G401 (cell line): ENCODE measurements at regions not wholly inside any gene's neighbourhood (a gene's known extent, or its start where the extent isn't known, plus 50 kb on each side); places are given as distances from the start of the nearest gene placed in this dataset.
"Not testable (repeated sequence)": the region's sequence is repeated elsewhere in the genome, so short reads cannot be mapped to it uniquely, and the experiment has no call there.

Experiments
- DNase-seq: peaks from one replicate; pipeline ENCODE4 v3.0.0-alpha.2; 2015; ENCODE audit warnings: low spot score
- in situ Hi-C: cut with HindIII; loops from 2 replicates; pipeline ENCODE4 v1.10.0; 2016; ENCODE audit warnings: low sequenced_read_pairs, mixed read lengths

DNA sequence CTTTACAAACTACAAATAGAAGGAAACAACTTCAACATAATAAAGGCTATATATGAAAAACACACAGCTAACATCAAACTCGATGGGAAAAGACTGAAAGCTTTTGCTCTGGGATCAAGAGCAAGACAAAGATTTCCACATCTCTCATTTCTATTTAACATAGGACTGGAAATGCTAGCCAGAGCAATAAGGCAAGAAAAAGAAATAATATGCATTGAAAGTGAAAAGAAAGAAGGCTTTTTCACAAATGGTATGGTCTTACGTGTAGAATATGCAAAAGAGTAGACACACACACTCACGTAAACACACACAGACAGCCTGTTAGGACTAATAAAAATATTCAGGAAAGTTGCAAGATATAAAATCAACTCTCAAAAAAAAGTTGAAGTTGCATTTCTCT lies 660.5 kb upstream of the PCDH10 start:
- in situ Hi-C loops: no loop called here
- DNase-seq: no peak

DNA sequence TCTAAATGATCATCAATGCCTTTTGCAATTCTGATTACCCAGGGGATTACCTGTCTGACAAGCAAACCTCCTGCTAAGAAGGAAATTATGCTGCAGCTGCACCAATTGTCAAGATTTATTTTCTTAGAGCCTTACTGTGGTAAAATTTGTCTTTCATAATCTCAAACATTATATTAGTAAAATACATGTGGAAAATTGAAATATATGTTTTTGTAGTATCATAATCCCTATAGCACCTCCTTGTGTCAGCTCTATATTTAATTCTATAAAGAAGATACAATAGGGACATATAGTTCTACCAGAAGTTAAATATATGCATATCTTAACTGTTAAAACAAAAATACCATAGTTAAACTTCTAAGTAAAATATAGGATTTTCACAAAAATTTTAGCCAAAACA lies 655.6 kb upstream of the PCDH10 start:
- DNase-seq: no peak
- in situ Hi-C loops: no loop called here

DNA sequence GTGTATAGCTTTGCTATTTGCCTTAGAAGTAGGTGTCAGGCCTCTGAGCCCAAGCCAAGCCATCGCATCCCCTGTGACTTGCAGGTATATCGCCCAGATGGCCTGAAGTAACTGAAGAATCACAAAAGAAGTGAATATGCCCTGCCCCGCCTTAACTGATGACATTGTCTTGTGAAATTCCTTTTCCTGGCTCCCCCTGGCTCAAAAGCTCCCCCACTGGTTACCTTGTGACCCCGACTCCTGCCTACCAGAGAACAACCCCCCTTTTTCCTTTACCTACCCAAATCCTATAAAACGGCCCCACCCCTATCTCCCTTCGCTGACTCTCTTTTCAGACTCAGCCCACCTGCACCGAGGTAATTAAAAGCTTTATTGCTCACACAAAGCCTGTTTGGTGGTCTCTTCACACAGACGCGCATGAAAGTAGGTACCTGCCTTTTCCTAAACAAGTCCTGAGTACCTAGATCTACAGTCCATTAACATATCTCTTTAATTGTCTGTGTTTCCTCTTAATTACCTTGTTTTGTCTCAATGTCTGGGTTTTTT lies 653.8 kb upstream of the PCDH10 start:
- in situ Hi-C loops, DNase-seq: not testable (repeated sequence)

DNA sequence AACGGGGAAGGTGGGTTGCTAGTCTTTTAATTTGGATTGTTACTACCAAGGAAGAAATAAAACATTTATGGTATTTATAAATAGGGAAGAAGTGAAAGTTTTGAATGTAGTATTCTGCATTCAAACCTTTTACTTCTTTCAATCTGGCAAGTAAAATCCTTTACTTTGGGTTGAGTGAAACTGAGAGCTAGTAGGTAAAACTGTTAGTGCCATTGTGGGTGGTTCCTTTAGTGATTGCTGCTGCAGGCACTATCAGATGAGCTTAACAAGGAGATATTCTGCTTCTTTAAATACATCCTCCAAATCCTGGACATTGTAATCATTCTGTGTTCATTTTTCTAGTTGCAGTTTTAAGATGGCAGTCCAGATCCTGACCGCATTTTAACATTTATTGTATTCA lies 650.9 kb upstream of the PCDH10 start:
- in situ Hi-C loops: no loop called here
- DNase-seq: no peak

DNA sequence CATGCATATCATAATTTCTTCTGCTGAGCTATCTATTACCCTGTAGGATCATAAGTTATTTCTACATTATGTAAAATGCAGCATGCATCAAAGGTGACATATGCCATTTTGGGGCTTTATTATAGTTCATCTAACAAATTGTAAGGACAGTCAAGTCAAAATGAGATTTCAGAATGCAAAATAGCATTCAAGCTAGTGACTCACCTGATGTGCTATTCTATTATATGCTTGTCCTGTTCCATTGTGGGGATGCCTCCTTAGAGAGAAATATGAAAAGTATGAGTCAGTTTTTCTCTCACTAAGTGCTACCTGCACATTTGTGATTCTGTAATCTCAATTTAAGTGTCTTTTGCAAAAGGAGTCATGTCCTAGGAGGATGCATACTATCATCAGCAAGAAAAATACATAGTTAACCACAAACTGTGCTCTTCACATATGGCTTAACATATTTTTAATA lies 647.0 kb upstream of the PCDH10 start:
- no peak for DNase-seq
- in situ Hi-C loops: no loop called here

DNA sequence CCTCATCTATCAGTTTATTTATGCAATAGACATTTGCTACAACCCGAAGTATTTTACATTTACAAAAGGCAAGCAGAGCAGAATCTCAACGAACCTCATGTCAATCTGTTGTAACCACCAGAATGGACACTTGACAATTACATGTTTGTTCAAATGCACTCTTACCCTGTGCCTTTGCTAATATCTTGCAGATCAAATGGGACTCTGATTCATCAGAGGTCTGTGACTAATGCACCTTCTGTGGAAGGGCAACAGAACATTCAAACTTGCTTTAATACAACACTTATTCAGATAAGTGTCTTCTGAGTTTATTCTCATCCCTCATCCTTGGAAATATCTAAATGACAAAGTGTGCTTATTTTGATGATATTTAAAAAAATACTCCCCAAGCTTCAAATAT lies 644.7 kb upstream of the PCDH10 start:
- no peak for DNase-seq
- in situ Hi-C loops: no loop called here

DNA sequence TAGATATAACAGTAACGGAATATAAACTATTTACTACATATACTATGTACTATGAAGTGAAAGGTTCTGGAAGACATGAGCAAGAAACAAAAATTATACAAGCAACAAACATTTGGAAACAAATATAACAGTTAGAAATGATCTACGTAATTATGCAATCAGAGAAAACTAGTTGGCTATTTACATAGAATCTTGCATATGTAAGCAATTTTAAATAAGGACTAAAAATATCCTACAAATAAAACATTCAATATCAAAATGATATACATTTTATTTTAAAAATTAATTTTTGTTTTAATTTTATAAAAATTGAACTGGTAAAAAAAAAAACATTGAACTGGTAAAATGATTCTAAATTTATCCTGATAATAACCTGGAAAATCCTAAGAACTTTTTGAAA lies 642.5 kb upstream of the PCDH10 start:
- in situ Hi-C loops: no loop called here
- no peak for DNase-seq

DNA sequence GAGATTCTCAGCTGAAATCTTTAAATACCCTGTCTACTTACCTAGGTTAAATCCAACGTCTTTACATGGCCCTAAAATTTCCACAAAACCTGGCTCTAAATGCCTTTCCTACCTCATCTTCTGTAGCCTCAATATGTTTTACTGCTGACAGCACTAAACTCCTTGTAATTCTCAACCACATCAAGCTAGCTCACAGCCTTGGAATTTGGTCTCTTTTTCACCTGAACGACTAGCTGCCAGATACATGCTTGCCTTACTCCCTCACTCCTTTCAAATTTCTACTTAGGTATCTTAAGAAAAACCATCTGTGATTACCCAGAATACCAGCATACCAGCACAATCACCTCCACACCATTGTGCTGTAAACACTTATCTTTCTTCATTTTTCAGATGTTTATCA lies 635.6 kb upstream of the PCDH10 start:
- in situ Hi-C loops: no loop called here
- DNase-seq: no peak

DNA sequence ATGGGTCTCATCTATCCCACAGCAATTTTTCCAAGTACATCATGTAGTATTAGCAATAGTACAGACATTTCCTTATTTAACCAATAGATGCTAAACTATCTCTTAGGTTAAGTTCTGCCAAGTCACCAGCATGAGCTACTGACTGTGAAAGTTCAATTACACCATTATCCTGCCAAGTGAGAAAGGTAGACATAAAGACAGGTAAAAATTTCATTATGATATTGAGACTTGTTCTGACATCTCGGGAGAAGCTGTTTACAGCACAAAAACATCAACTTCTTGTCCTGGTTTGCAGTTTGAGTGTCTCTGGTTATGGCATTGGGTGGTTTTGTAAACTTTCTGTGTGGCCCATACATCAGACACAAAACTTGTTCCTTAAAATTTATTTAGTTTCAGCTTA lies 622.4 kb upstream of the PCDH10 start:
- in situ Hi-C loops: no loop called here
- DNase-seq: no peak

DNA sequence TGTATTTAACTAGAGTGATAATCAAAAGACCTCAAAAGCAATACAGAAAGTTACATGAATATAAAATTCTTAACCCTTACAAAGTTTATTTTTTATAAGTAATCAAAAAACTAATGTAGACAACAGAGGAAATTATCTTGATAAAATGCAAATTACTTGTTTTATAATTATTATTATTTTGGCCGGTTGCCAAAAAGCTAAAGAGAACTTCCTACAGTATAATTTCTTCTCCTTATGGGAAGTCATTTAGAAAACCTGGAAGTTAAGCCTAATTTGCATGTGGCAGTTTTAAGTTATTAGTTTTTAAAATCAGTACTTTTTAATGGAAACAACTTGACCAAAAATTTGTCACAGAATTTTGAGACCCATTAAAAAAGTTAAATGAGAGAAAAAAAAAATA lies 621.3 kb upstream of the PCDH10 start:
- in situ Hi-C loops: no loop called here
- no peak for DNase-seq

DNA sequence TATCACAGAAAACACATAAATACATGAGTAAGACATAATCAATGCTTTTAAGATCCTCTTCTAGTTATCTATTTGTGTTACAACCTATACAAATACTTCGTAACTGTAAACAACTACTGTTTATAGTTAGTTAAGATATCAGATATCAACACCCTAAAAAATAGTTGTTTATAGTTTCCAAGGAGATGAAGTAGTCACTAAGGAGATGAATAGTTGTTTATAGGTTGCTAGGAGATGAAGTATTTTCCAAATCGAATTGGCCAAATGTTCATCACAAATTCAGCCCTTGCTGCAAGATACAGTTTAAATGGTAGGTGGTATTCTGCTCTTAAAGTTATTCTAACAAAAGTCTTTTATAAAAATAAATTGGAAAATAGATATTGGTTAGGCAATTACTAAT lies 618.2 kb upstream of the PCDH10 start:
- in situ Hi-C loops: no loop called here
- DNase-seq: no peak

DNA sequence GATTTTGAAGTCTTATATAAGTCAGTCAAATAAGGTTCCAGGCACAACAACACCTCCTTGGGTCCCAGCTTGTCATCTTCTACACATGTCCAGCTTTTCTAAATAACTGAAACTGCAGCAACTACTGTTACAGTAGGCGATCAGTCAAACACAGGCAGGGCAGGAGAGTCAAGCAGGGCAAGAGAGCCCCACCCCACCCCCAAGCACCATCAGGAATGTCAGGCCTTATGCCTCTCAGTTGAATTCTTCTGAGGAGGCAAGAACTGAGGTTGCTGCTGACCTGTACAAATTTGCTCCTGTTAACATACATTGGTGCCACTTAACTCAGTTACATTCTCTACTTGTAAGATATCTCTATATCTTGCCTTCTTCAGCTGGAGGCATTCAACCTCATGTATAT lies 608.8 kb upstream of the PCDH10 start:
- DNase-seq: no peak
- in situ Hi-C loops: no loop called here

DNA sequence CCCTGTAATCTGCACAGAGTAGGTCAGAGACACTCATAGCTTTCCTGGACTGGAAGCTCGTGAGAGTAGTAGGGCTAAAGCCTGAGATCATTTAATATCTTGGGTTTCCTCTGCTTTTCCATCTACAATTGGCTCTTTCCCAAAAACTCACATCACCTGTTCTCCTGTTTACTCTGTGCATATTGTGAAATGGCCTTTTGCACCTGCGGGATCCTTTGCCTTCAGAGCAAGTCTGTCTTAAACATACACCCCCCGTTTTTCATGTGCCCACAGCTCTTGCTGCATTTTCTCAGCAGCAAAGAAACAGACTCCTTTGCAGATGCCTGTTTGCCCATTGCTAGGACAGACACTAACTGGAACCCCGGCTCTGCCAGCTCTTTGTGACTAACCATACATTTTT lies 608.3 kb upstream of the PCDH10 start:
- in situ Hi-C loops: no loop called here
- no peak for DNase-seq

DNA sequence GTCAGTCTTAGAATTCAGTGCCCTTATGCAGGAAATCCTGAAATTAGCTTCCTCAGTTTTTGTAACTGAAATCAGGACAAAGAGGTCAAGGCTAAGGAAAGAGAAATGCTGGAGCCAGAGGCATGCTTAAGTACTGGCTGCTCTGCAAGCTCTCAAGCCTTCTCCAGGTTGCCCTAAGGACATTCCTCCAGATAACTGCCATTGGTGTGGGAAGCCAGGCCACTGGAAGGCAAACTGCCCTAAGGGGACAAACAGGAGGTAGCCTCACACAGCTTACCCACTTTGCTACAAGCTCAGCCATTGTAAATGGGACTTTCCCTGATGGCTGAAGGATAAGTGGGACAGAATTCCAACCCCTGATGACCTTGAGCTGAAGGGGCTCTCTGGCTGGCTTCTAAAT lies 606.9 kb upstream of the PCDH10 start:
- DNase-seq: no peak
- in situ Hi-C loops: no loop called here

DNA sequence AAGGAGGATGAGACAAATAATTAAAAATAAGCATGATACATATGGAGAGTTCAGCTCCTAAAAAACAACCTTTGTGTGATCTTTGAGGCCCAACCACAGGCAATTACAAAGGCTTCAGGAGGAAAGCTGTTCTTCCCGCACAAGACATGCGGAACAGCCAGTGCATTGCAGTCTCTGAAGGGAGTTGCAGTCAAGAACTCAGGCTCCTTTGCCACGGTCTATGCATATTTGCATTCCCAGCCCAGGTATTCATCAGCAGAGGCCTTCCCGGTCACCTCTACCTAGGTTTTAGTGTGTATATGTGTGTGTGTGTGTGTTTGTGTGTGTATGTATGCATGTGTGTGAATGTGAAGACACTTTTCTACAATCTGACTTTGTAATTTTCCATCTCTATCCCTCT lies 600.6 kb upstream of the PCDH10 start:
- DNase-seq: no peak
- in situ Hi-C loops: no loop called here

DNA sequence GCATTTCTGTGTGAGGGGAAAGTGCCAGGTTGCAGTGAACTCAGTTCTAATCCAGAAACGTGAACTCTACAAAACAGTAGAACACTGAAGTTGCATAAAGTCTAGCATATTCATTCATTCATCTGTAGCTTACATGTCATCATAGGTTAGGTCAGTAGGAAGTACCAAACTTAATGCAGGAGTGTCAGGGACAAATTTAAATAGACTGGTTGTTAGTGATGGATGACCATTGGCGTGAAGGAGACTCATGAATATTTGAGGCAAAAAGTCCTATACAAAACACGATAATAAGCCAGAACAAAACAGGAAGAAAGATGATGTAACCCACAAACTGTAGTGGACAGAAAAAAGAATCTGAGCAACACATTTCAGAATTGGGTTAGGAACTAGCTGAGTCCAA lies 592.8 kb upstream of the PCDH10 start:
- in situ Hi-C loops: no loop called here
- DNase-seq: no peak

DNA sequence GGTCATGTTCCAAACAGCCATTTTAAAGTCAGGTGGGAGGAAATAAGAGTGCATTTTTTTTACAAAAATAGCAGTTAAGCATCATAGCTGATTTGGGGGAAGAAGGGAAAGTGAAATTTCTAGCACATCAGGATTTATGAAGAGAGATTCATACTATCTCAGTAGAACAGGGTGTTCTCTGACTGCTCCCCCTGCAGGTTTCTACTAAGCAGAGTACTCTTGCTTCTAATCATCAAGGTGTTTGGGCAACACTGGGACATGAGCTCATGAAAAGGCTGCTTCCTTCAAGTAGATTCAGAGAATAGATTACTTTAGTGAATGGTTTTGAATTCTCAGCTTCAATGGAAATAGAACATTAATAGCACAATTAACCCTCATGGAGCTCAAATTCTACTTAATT lies 591.4 kb upstream of the PCDH10 start:
- peak; percentile 2 for DNase-seq
- in situ Hi-C loops: no loop called here

DNA sequence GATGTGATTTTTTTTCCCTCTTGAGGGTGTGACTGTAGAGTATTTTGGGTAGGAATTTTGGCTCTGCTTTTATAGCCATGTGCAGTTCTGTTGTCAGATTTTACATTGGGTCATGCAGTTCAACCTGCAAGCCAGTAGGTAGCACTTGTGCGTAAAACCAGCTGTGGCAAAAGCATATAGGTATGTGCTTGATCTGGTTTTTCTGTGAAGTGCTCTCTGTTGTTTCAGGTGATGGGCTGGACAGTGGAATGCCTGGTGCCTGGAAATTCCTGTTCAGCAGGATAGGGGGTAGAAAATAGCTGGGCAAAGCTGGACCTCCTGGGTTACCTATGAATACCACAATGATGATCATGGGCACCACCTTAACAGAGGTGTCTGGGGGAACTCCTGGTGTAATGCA lies 584.2 kb upstream of the PCDH10 start:
- DNase-seq: no peak
- in situ Hi-C loops: no loop called here

DNA sequence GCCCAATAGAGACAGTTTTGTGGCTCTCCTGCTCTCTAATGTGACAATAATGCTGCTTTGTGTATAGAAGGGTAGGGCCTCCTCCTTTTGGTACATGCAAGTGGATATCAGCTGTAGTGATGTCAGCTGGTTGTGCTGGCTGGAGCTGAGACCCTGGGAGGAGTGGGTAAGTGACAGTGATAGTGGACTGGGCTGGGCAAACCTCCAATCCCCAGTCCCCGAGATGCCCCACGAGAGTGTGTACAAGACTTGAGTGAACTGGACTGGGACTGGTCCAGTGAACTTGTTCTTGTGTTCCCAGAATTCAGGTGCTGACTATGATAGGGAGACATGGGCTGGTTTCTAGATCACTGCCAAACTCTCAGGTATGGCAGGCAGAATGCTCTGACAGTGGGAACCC lies 583.6 kb upstream of the PCDH10 start:
- in situ Hi-C loops: no loop called here

DNA sequence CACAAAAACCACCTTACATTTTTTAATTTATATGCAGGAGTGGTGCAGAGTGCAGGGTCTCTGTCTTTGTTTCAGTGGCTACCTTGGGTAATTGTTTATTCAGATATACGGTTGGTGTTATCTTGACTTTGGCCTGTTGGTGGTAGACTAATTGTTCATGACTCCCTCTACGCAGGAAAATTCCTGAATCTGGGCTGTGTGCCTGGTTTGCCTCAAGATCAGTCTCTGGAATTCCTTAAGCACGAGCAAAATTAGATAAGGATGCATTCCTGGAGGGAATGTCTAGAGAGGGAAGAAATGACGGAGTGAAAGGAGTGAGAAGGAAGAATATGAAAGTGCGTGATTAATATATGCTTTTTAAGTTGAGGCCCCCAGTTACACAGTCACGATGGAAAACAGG lies 576.9 kb upstream of the PCDH10 start:
- no peak for DNase-seq
- in situ Hi-C loops: no loop called here

More for the DNA sequence above, 583.6 kb upstream of the PCDH10 start:
- DNase-seq: no peak

DNA sequence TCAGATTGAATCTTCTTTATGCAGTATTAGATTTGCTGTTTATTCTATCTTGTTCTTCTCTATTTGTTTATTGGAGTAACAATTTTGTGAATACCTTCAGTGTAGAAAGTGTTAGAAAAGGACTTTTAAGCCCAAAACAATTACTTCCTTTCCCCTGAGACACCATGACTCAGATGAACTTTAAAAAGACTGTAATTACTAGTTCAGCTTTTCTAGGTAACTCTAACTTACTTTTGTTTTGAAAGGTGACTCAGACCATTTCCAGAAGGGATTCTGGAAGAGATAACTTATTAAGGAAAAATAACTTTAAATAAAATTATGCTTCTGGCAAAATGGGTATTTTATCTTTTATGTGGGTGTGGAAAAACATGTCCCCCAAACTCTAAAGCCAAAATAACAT lies 561.5 kb upstream of the PCDH10 start:
- no peak for DNase-seq
- in situ Hi-C loops: no loop called here

DNA sequence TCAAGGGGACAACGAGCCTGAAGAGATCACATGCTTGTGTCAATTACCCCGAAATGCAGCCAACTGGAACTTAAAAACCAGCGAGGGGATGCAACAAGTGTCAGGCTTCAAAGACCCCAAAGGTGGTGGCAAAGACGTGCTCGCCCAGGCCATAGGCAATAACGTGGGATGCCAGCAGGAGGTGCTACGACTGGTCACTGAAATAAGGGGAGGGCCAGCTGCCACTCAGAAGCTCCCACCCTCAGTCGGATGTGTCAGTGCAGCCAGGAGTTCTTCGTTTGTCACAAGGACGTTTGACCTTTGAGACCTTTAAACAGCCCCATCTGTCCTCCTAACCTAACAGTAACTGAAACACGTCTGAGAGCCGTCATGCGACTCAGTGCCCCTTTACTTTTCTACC lies 556.8 kb upstream of the PCDH10 start:
- in situ Hi-C loops: no loop called here
- no peak for DNase-seq
